Endothelial cell of umbilical vein (primary cell): ENCODE measurements at regions not wholly inside any gene's neighbourhood (a gene's known extent, or its start where the extent isn't known, plus 50 kb on each side); places are given as distances from the start of the nearest gene placed in this dataset.

ENCODE experiments used
- BruUV-seq: library from RNA; stranded (reverse); fragments of 400-500 nt; replicated peaks from 2 replicates; lab custom pipeline; 2021; lab: Mats Ljungman, UMichigan
- CTCF ChIA-PET: fragments of 300-600, 350-600 bp; sonication (Branson Sonifier 250); formaldehyde crosslinking; loops from one replicate; lab custom pipeline; 2021; ENCODE audit warnings: antibody characterized with exemption, inconsistent platforms; lab: Charles Lee
- POLR2A ChIA-PET: fragments of 300-600, 350-600 bp; sonication (Branson Sonifier 250); formaldehyde crosslinking; loops from one replicate; lab custom pipeline; 2021; ENCODE audit warnings: antibody characterized with exemption, inconsistent platforms; lab: Charles Lee
- DNase-seq: peaks from one replicate; pipeline ENCODE4 v3.0.0-alpha.2; 2011; ENCODE audit warnings: low read depth, low spot score
- FAIRE-seq: peaks from 2 replicates; lab custom pipeline; 2011; peaks lifted over from hg19 to GRCh38; lab: Jason Lieb, UNC
- H2AFZ ChIP-seq: 2 replicates; pipeline ENCODE4 v1.6.0; 2012; ENCODE audit warnings: low read depth, low read length, control low read depth, inconsistent platforms
- H3K27ac ChIP-seq: 2 replicates; pipeline ENCODE4 v1.5.1; 2011; ENCODE audit warnings: low read depth, mild to moderate bottlenecking, control low read depth, low read length, moderate library complexity; ENCODE audit not compliant: insufficient read depth
- H3K27me3 ChIP-seq, 2 experiments: 2 replicates each; pipeline versions ENCODE4 v1.6.0 to v1.6.1; 2011; ENCODE audit warnings: low read length in 2 of 2, mixed read lengths in 1 of 2; ENCODE audit not compliant: control insufficient read depth in 2 of 2, insufficient read depth in 2 of 2
- H3K36me3 ChIP-seq, 2 experiments: 2 replicates in 1 of 2; 3 replicates in 1 of 2; pipeline ENCODE4 v1.5.1; 2011; ENCODE audit warnings: low read length in 2 of 2, mild to moderate bottlenecking in 1 of 2, moderate library complexity in 1 of 2; ENCODE audit not compliant: control insufficient read depth in 2 of 2, insufficient read depth in 2 of 2; ENCODE audit errors: extremely low read depth in 1 of 2
- H3K4me1 ChIP-seq: 3 replicates; pipeline ENCODE4 v1.5.1; 2011; ENCODE audit warnings: mild to moderate bottlenecking, low read length; ENCODE audit not compliant: control insufficient read depth, insufficient read depth; ENCODE audit errors: extremely low read depth
- H3K4me2 ChIP-seq: 2 replicates; pipeline ENCODE4 v1.6.1; 2011; ENCODE audit warnings: low read length, control low read depth, mixed read lengths; ENCODE audit not compliant: insufficient read depth
- H3K4me3 ChIP-seq, 3 experiments: fragments of 200-600 bp in 1 of 3; sonication (generic), shearing (Covaris generic) in 1 of 3; replicated peaks in 1 of 3; 2 replicates each; pipeline ENCODE4 v1.5.1; 2011 to 2016; ENCODE audit warnings: control low read depth in 3 of 3, low read length in 3 of 3, mild to moderate bottlenecking in 2 of 3, inconsistent platforms in 1 of 3, low read depth in 1 of 3, moderate library complexity in 1 of 3; ENCODE audit not compliant: insufficient read depth in 1 of 3
- H3K79me2 ChIP-seq: 2 replicates; pipeline ENCODE4 v1.6.0; 2012; ENCODE audit warnings: low read length, inconsistent platforms; ENCODE audit not compliant: control insufficient read depth, insufficient read depth
- H3K9ac ChIP-seq: replicated peaks from 2 replicates; pipeline ENCODE3; 2011; ENCODE audit warnings: low read length, control low read depth; ENCODE audit not compliant: insufficient read depth; ENCODE audit errors: extremely low read depth
- H3K9me1 ChIP-seq: replicated peaks from 3 replicates; pipeline ENCODE4 v1.6.0; 2011; ENCODE audit warnings: mild to moderate bottlenecking, low read length; ENCODE audit not compliant: control insufficient read depth, insufficient read depth; ENCODE audit errors: extremely low read depth
- H3K9me3 ChIP-seq: replicated peaks from 2 replicates; pipeline ENCODE4 v1.5.1; 2012; ENCODE audit warnings: low read length, inconsistent platforms; ENCODE audit not compliant: control insufficient read depth, insufficient read depth
- H4K20me1 ChIP-seq: replicated peaks from 2 replicates; pipeline ENCODE3; 2011; ENCODE audit warnings: mild to moderate bottlenecking, low read length; ENCODE audit not compliant: control insufficient read depth, insufficient read depth; ENCODE audit errors: extremely low read depth
- EZH2 ChIP-seq: IDR thresholded peaks from 2 replicates; pipeline ENCODE4 v1.6.1; 2012; ENCODE audit warnings: borderline replicate concordance, low read depth, mild to moderate bottlenecking, moderate library complexity, low read length, inconsistent platforms; ENCODE audit not compliant: severe bottlenecking
- FOS ChIP-seq: IDR thresholded peaks from 2 replicates; pipeline ENCODE4 v1.6.1; 2011; ENCODE audit warnings: mild to moderate bottlenecking, low read length, moderate library complexity, borderline replicate concordance; ENCODE audit not compliant: insufficient read depth
- GATA2 ChIP-seq: IDR thresholded peaks from 2 replicates; pipeline ENCODE4 v1.7.0; 2011; ENCODE audit warnings: low read depth, mild to moderate bottlenecking, moderate library complexity, mixed read lengths, low read length; ENCODE audit not compliant: insufficient read length, insufficient read depth
- JUN ChIP-seq: IDR thresholded peaks from 2 replicates; pipeline ENCODE4 v1.6.1; 2011; ENCODE audit warnings: borderline replicate concordance, low read depth; ENCODE audit not compliant: insufficient read length, insufficient read depth
- MYC ChIP-seq: IDR thresholded peaks from one replicate; pipeline ENCODE4 v1.6.1; 2011; ENCODE audit warnings: mild to moderate bottlenecking, low read depth, low read length
- POLR2A ChIP-seq: IDR thresholded peaks from 2 replicates; pipeline ENCODE4 v1.6.1; 2012; ENCODE audit warnings: low read depth, mild to moderate bottlenecking, control low read depth, low read length
- POLR2AphosphoS5 ChIP-seq: IDR thresholded peaks from 2 replicates; pipeline ENCODE4 v1.6.1; 2012; ENCODE audit warnings: low read depth, mild to moderate bottlenecking, control low read depth, low read length, moderate library complexity; ENCODE audit not compliant: insufficient read depth
- dilution Hi-C: fragments of 300-500 bp; cut with MboI; formaldehyde crosslinking; loops from one replicate; pipeline ENCODE4 v1.15.0; 2019; ENCODE audit warnings: low sequenced_read_pairs; ENCODE audit not compliant: extremely low pct_ligation_motif_present
- intact Hi-C: fragments of 100-400 bp; cut with micrococcal nuclease; formaldehyde crosslinking; loops from one replicate; pipeline ENCODE4 v1.10.0; 2022
- TF ChIP-seq, protein P1 (sequence below), 2 donors: IDR thresholded peaks; 1 replicate in 1 of 2; 2 replicates in 1 of 2; pipeline ENCODE4 v1.5.1; 2011; ENCODE audit warnings: low read length in 2 of 2, mild to moderate bottlenecking in 2 of 2, moderate library complexity in 2 of 2, control low read depth in 1 of 2, inconsistent platforms in 1 of 2, low read depth in 1 of 2; ENCODE audit not compliant: insufficient read depth in 1 of 2; ENCODE audit errors: extremely low read depth in 1 of 2
- TF ChIP-seq, protein P2 (sequence below): IDR thresholded peaks from 2 replicates; pipeline ENCODE4 v1.6.1; 2011; ENCODE audit not compliant: insufficient read depth, insufficient read length

DNA sequence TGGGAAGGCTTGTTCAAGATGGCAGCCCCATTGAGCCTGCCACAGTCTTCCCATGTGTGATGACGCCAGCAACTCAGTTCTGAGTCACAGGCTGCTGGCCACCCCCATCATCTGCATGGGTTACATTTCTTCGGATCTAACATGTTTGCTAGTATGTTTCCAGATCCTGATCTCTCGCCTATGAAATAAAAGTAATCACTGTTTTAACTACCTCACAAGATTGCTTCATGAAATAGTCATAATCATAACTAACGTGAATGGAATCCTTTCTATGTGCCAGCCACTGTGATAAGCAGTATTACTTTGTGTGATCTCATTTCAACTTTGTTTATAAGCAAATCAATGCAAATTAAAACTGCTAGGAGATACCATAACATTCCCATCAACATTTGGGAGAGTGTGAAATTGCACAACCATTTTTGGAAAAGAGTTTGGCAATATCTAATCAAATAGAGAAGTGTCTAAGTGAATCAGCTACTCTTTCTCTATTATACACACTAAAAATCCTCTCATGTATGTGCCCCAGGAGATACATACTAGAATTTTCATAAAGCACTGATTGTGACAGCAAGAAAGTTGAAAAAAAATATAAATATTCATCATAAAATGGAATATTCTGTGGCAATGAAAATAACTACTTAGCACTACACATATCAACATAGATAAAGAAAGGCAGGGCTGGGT lies 300.2 kb upstream of the IRX5 start:
- dilution Hi-C loops (no loop called here), intact Hi-C loops (loop anchor here (5.0 kb wide), 2 partner anchors 297 to 738 kb away; no protein-coding TSS in a partner anchor)
- Histone ChIP-seq H3K79me2 (no peaks in the 10 kb centered on the region), H2AFZ (no peak overlapping the region), H3K9me1 (no peaks in the 10 kb centered on the region), H3K36me3 (no peaks in the 10 kb centered on the region), H3K9ac (no peak overlapping the region), H3K4me2 (no peak overlapping the region), H3K9me3 (no peaks in the 10 kb centered on the region), H4K20me1 (no peaks in the 10 kb centered on the region), H3K4me1 (no peaks in the 10 kb centered on the region), H3K27ac (no peak overlapping the region), H3K4me3 (no peak overlapping the region), H3K27me3 (no peaks in the 10 kb centered on the region)
- BruUV-seq = no TSS peak
- POLR2A ChIA-PET = no interaction called here
- CTCF ChIA-PET = no interaction called here
- TF ChIP-seq, protein P1, sequence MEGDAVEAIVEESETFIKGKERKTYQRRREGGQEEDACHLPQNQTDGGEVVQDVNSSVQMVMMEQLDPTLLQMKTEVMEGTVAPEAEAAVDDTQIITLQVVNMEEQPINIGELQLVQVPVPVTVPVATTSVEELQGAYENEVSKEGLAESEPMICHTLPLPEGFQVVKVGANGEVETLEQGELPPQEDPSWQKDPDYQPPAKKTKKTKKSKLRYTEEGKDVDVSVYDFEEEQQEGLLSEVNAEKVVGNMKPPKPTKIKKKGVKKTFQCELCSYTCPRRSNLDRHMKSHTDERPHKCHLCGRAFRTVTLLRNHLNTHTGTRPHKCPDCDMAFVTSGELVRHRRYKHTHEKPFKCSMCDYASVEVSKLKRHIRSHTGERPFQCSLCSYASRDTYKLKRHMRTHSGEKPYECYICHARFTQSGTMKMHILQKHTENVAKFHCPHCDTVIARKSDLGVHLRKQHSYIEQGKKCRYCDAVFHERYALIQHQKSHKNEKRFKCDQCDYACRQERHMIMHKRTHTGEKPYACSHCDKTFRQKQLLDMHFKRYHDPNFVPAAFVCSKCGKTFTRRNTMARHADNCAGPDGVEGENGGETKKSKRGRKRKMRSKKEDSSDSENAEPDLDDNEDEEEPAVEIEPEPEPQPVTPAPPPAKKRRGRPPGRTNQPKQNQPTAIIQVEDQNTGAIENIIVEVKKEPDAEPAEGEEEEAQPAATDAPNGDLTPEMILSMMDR (IDR thresholded peaks at IDR 0.05; ENCODE audit: extremely low read depth in 1 of 2, insufficient read depth in 1 of 2, low read depth in 1 of 2, low read length in 2 of 2) = no peak
- TF ChIP-seq GATA2 (no peak), MYC (no peak), JUN (no peak), FOS (no peak), EZH2 (no peak), POLR2A (no peak), POLR2AphosphoS5 (no peak)
- TF ChIP-seq, protein P2, sequence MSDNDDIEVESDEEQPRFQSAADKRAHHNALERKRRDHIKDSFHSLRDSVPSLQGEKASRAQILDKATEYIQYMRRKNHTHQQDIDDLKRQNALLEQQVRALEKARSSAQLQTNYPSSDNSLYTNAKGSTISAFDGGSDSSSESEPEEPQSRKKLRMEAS = no peak
- DNase-seq (no peak), FAIRE-seq (no peak)
